PC-3 (cell line): ENCODE measurements at regions not wholly inside any gene's neighbourhood (a gene's known extent, or its start where the extent isn't known, plus 50 kb on each side); places are given as distances from the start of the nearest gene placed in this dataset.

Source experiments
- ATAC-seq: fragments of 200-7000 bp; cut with Tn5 transposase; 2 replicates; pipeline ENCODE4 v1.9.1; 2020; ENCODE audit warnings: mild to moderate bottlenecking, moderate library complexity
- BruUV-seq: library from RNA; stranded (reverse); fragments of 400-500 nt; replicated peaks from 2 replicates; lab custom pipeline; 2021; lab: Mats Ljungman, UMichigan
- CTCF ChIA-PET: fragments of 300-600 bp; sonication (Branson Sonifier 250); formaldehyde crosslinking; loops from one replicate; lab custom pipeline; 2022; ENCODE audit warnings: antibody characterized with exemption; lab: Charles Lee
- POLR2A ChIA-PET: fragments of 300-600 bp; sonication (Branson Sonifier 250); formaldehyde crosslinking; loops from one replicate; lab custom pipeline; 2022; ENCODE audit warnings: antibody characterized with exemption; ENCODE audit not compliant: unreplicated experiment; lab: Charles Lee
- DNase-seq: peaks from one replicate; pipeline ENCODE4 v3.0.0-alpha.2; 2015
- H2AFZ ChIP-seq: fragments of 300-600 bp; sonication (generic); 2 replicates; pipeline ENCODE4 v1.6.0; 2016; ENCODE audit warnings: antibody characterized with exemption, low read length
- H3F3A ChIP-seq: fragments of 300-600 bp; sonication (generic); one replicate; pipeline ENCODE4 v1.6.0; 2017; ENCODE audit warnings: antibody characterized with exemption, low read length, control low read depth, mild to moderate bottlenecking; ENCODE audit not compliant: unreplicated experiment
- H3K27ac ChIP-seq: fragments of 300-600 bp; sonication (generic); 2 replicates; pipeline ENCODE4 v1.5.1; 2016; ENCODE audit warnings: mild to moderate bottlenecking, low read length
- H3K27me3 ChIP-seq: fragments of 300-600 bp; sonication (generic); 2 replicates; pipeline ENCODE4 v1.6.1; 2016; ENCODE audit warnings: low read length, mixed read lengths
- H3K36me3 ChIP-seq: fragments of 300-600 bp; sonication (generic); 2 replicates; pipeline ENCODE4 v1.6.1; 2016; ENCODE audit warnings: low read depth, mixed run types, low read length, mixed read lengths
- H3K4me1 ChIP-seq: fragments of 300-600 bp; sonication (generic); 2 replicates; pipeline ENCODE4 v1.5.1; 2016; ENCODE audit warnings: low read length; ENCODE audit not compliant: insufficient read depth
- H3K4me2 ChIP-seq: fragments of 300-600 bp; sonication (generic); 2 replicates; pipeline ENCODE4 v1.6.0; 2016; ENCODE audit warnings: low read length
- H3K4me3 ChIP-seq: fragments of 300-600 bp; sonication (generic); 2 replicates; pipeline ENCODE4 v1.5.1; 2016; ENCODE audit warnings: mild to moderate bottlenecking, low read length, mixed read lengths
- H3K79me2 ChIP-seq: fragments of 300-600 bp; sonication (generic); 2 replicates; pipeline ENCODE4 v1.6.1; 2017; ENCODE audit warnings: low read length, mixed read lengths
- H3K9ac ChIP-seq: fragments of 300-600 bp; sonication (generic); 2 replicates; pipeline ENCODE4 v1.6.0; 2016; ENCODE audit warnings: mild to moderate bottlenecking, low read length
- H3K9me2 ChIP-seq: fragments of 300-600 bp; sonication (generic); replicated peaks from 2 replicates; pipeline ENCODE4 v1.6.1; 2016; ENCODE audit warnings: mixed run types, low read length, mixed read lengths
- H3K9me3 ChIP-seq: fragments of 300-600 bp; sonication (generic); 2 replicates; pipeline ENCODE4 v1.6.1; 2016; ENCODE audit warnings: low read length, mixed read lengths
- H4K20me1 ChIP-seq: fragments of 300-600 bp; sonication (generic); 2 replicates; pipeline ENCODE4 v1.6.1; 2016; ENCODE audit warnings: low read length, mixed read lengths
- CTCF ChIP-seq: fragments of 300-600 bp; sonication (generic); conservative IDR thresholded peaks from 2 replicates; pipeline ENCODE4 v1.5.1; 2017; ENCODE audit warnings: antibody characterized with exemption, low read depth, mild to moderate bottlenecking, low read length
- EZH2 ChIP-seq: fragments of 300-600 bp; sonication (generic); IDR thresholded peaks from one replicate; pipeline ENCODE4 v1.6.1; 2017; ENCODE audit warnings: antibody characterized with exemption, mild to moderate bottlenecking, low read length; ENCODE audit not compliant: unreplicated experiment
- EZH2phosphoT487 ChIP-seq: fragments of 300-600 bp; sonication (generic); IDR thresholded peaks from 2 replicates; pipeline ENCODE4 v1.6.1; 2018; ENCODE audit warnings: mild to moderate bottlenecking, antibody characterized with exemption, low read length, borderline replicate concordance
- intact Hi-C: fragments of 100-400 bp; cut with micrococcal nuclease; formaldehyde crosslinking; loops from 2 replicates; pipeline ENCODE4 v1.9.0; 2023

- H3K27ac ChIP-seq: no peak overlapping the region
- no peaks in the 10 kb centered on the region for H3K36me3 ChIP-seq
- H3K9me2 ChIP-seq: no peaks in the 10 kb centered on the region
- peaks cover 6% of the 10 kb centered on the region; the same call in 1 of the 2 replicates for H3K4me1 ChIP-seq
- no peaks in the 10 kb centered on the region for H4K20me1 ChIP-seq
- H3K79me2 ChIP-seq: no peaks in the 10 kb centered on the region
- H3K9ac ChIP-seq: no peak overlapping the region
- no TSS peak for BruUV-seq
- H3F3A ChIP-seq: no peaks in the 10 kb centered on the region
- intact Hi-C loops: no loop called here
- no peak for DNase-seq
- CTCF ChIA-PET: no interaction called here
- H3K27me3 ChIP-seq: no peaks in the 10 kb centered on the region
- TF ChIP-seq EZH2phosphoT487: no peak
- TF ChIP-seq EZH2: no peak
- TF ChIP-seq CTCF: no peak
- no peak for ATAC-seq
- POLR2A ChIA-PET: no interaction called here
- no peak overlapping the region for H3K4me2 ChIP-seq
- H3K9me3 ChIP-seq: no peaks in the 10 kb centered on the region
- no peak overlapping the region for H2AFZ ChIP-seq
- no peak overlapping the region for H3K4me3 ChIP-seq
Measured at GRCh38 chr6:14326774-14327173, 209.2 kb downstream of the CD83 start.

- intact Hi-C loops: no loop called here
- ATAC-seq: no peak
Measured at GRCh38 chr6:14328163-14328562, 210.6 kb downstream of the CD83 start.

More at GRCh38 chr6:14328163-14328562, 210.6 kb downstream of the CD83 start:
- Histone ChIP-seq H3K27me3 (no peaks in the 10 kb centered on the region), H3K36me3 (no peaks in the 10 kb centered on the region), H3K4me1 (peaks cover 6% of the 10 kb centered on the region; the same call in 1 of the 2 replicates), H3K4me3 (no peak overlapping the region), H3K9me2 (no peaks in the 10 kb centered on the region), H3F3A (no peaks in the 10 kb centered on the region), H4K20me1 (no peaks in the 10 kb centered on the region), H3K9me3 (no peaks in the 10 kb centered on the region), H3K4me2 (no peak overlapping the region), H3K27ac (no peak overlapping the region), H2AFZ (no peak overlapping the region), H3K9ac (no peak overlapping the region), H3K79me2 (no peaks in the 10 kb centered on the region)
- DNase-seq: no peak
- BruUV-seq: no TSS peak
- no peak for TF ChIP-seq EZH2
- TF ChIP-seq CTCF: no peak
- TF ChIP-seq EZH2phosphoT487: no peak
- ChIA-PET CTCF (no interaction called here), POLR2A (no interaction called here)
